ENCODE measurements at regions not wholly inside any gene's neighbourhood (a gene's known extent, or its start where the extent isn't known, plus 50 kb on each side); places are given as distances from the start of the nearest gene placed in this dataset.
"Not testable (repeated sequence)": the region's sequence is repeated elsewhere in the genome, so short reads cannot be mapped to it uniquely, and the experiment has no call there.

- DNase-seq: no peak
Observed at GRCh38 chr3:39558775-39559306, 91.4 kb downstream of the MOBP start.

GRCh38 chr3:39559543-39559942 is 92.1 kb downstream of the MOBP start:
- DNase-seq: no peak

GRCh38 chr3:39568508-39568907 is 101.0 kb downstream of the MOBP start:
- DNase-seq: no peak

- no peak for DNase-seq
Observed at GRCh38 chr3:39569095-39569494, 101.6 kb downstream of the MOBP start.

- DNase-seq: no peak
Observed at GRCh38 chr3:39573392-39573791, 105.9 kb downstream of the MOBP start.

- no peak for DNase-seq
Observed at GRCh38 chr3:39577541-39577940, 110.1 kb downstream of the MOBP start.

- DNase-seq: not testable (repeated sequence)
Observed at GRCh38 chr3:39586215-39586614, 118.7 kb downstream of the MOBP start.

- DNase-seq: no peak
Observed at GRCh38 chr3:39587113-39587512, 119.6 kb downstream of the MOBP start.

- DNase-seq: no peak
Observed at GRCh38 chr3:39590806-39591205, 123.3 kb downstream of the MOBP start.

GRCh38 chr3:39592311-39593050 is 125.0 kb downstream of the MOBP start:
- no peak for DNase-seq

- DNase-seq: no peak
Observed at GRCh38 chr3:39593341-39593740, 125.9 kb downstream of the MOBP start.

- no peak for DNase-seq
Observed at GRCh38 chr3:39601241-39601640, 133.8 kb downstream of the MOBP start.

- DNase-seq: no peak
Observed at GRCh38 chr3:39605837-39606236, 138.4 kb downstream of the MOBP start.

- DNase-seq: no peak
Observed at GRCh38 chr3:39626198-39626597, 158.7 kb downstream of the MOBP start.

GRCh38 chr3:39631136-39631535 is 163.7 kb downstream of the MOBP start:
- DNase-seq: no peak

- no peak for DNase-seq
Observed at GRCh38 chr3:39637807-39638206, 170.3 kb downstream of the MOBP start.

GRCh38 chr3:39638301-39638700 is 170.8 kb downstream of the MOBP start:
- DNase-seq: no peak

- peak; percentile 1 to 6 for DNase-seq
Observed at GRCh38 chr3:39639344-39640236, 169.8 kb upstream of the MYRIP start.

GRCh38 chr3:39641274-39641673 is 168.1 kb upstream of the MYRIP start:
- no peak for DNase-seq

- no peak for DNase-seq
Observed at GRCh38 chr3:39644176-39644575, 165.2 kb upstream of the MYRIP start.

- not testable (repeated sequence) for DNase-seq
Observed at GRCh38 chr3:39651256-39651655, 158.2 kb upstream of the MYRIP start.

- DNase-seq: no peak
Observed at GRCh38 chr3:39651993-39652739, 157.2 kb upstream of the MYRIP start.

- DNase-seq: not testable (repeated sequence)
Observed at GRCh38 chr3:39655718-39656117, 153.7 kb upstream of the MYRIP start.
